Breast epithelium (tissue), 4 donors: ENCODE measurements at regions not wholly inside any gene's neighbourhood (a gene's known extent, or its start where the extent isn't known, plus 50 kb on each side); places are given as distances from the start of the nearest gene placed in this dataset.

Source experiments
- DNase-seq, 2 donors: peaks; one replicate each; pipeline ENCODE4 v3.0.0-alpha.2; 2019; ENCODE audit warnings: low spot score in 2 of 2
- H3K27ac ChIP-seq, 2 donors: fragments of 200-600 bp; sonication (generic) in 1 of 2; one replicate each; pipeline ENCODE4 v1.5.1; 2016 to 2019; ENCODE audit warnings: mild to moderate bottlenecking in 1 of 2
- H3K27me3 ChIP-seq, 2 donors: fragments of 200-600 bp; sonication (generic) in 1 of 2; one replicate each; pipeline versions ENCODE4 v1.5.1 to v1.6.0; 2017 to 2019; ENCODE audit warnings: control low read depth in 1 of 2, mild to moderate bottlenecking in 1 of 2
- H3K36me3 ChIP-seq: fragments of 200-600 bp; one replicate; pipeline ENCODE4 v1.5.1; 2019
- H3K4me1 ChIP-seq, 2 donors: fragments of 200-600 bp; sonication (generic); one replicate each; pipeline ENCODE4 v1.5.1; 2016 to 2019; ENCODE audit warnings: control low read depth in 1 of 2
- H3K4me3 ChIP-seq, 3 donors: fragments of 200-600 bp; sonication (generic); 1 replicate in 2 of 3; 2 replicates in 1 of 3; pipeline ENCODE4 v1.5.1; 2016 to 2019; ENCODE audit warnings: mild to moderate bottlenecking in 3 of 3, moderate library complexity in 2 of 3
- H3K9me3 ChIP-seq, 2 donors: fragments of 200-600 bp; sonication (generic) in 1 of 2; one replicate each; pipeline ENCODE4 v1.5.1; 2016 to 2019; ENCODE audit warnings: control low read depth in 1 of 2
- POLR2A ChIP-seq: fragments of 450-650 bp; IDR thresholded peaks from one replicate; pipeline ENCODE4 v1.6.1; 2016; ENCODE audit warnings: antibody characterized with exemption, mild to moderate bottlenecking, moderate library complexity
- POLR2AphosphoS5 ChIP-seq, 3 donors: sonication (generic); formaldehyde crosslinking; IDR thresholded peaks; one replicate each; pipeline ENCODE4 v1.6.1; 2017; ENCODE audit warnings: antibody characterized with exemption in 3 of 3
- intact Hi-C: fragments of 100-400 bp; cut with DNase I; formaldehyde crosslinking; loops from one replicate; pipeline ENCODE4 v1.15.1; 2023; ENCODE audit warnings: low total_unique reads
- TF ChIP-seq, protein P1 (sequence below), 3 donors: fragments of 450-650 bp; IDR thresholded peaks; one replicate each; pipeline ENCODE4 v1.5.1; 2016 to 2017; ENCODE audit warnings: antibody characterized with exemption in 3 of 3, mild to moderate bottlenecking in 3 of 3, moderate library complexity in 3 of 3

DNA sequence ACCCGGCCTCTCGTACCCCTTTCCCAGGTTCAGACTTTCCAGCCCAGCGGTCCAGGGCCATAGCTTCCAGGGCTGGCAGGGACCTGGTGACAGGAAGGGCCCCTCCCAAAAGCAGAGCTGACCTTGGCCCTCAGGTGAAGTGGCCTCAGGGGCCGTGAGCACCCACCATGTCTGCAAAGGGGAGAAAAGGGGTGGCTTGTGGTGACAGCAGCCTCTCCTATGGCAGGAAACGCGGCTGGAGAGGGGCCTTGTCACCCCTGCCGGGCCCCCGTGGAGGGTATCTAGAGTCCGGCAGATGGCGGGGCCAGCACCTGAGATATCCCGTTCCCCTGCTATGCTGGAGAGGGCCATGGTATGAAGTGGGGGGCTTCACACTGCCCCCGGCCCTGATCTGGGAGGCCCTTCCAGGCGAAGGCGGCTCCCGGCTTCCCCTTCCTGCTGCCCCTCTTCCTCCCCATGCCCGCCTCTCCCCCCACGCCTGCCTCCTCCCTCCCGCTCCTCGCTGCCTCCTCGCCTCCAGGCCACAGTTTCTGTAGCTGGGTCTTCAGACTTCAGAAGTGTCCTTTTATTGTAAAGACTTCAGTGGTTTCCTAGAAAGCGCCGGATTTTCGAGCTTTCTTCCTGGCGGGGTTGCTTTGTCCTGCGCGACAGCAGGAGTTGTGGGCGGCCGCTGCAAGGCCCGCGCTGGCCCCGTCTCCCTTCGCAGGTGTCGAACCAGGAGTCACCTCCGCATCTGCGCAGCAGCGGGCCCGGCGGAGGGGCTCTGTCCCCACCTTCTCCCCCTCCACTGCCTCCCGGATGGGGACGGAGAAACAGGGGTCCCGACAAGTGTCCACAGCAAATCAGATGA is 240.5 kb upstream of the MYT1L start:
- DNase-seq = no peak
- intact Hi-C loops = no loop called here
- TF ChIP-seq POLR2A = no peak
- TF ChIP-seq, protein P1, sequence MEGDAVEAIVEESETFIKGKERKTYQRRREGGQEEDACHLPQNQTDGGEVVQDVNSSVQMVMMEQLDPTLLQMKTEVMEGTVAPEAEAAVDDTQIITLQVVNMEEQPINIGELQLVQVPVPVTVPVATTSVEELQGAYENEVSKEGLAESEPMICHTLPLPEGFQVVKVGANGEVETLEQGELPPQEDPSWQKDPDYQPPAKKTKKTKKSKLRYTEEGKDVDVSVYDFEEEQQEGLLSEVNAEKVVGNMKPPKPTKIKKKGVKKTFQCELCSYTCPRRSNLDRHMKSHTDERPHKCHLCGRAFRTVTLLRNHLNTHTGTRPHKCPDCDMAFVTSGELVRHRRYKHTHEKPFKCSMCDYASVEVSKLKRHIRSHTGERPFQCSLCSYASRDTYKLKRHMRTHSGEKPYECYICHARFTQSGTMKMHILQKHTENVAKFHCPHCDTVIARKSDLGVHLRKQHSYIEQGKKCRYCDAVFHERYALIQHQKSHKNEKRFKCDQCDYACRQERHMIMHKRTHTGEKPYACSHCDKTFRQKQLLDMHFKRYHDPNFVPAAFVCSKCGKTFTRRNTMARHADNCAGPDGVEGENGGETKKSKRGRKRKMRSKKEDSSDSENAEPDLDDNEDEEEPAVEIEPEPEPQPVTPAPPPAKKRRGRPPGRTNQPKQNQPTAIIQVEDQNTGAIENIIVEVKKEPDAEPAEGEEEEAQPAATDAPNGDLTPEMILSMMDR (IDR thresholded peaks at IDR 0.05) = no peak
- no peak for TF ChIP-seq POLR2AphosphoS5 (IDR thresholded peaks at IDR 0.05)
- Histone ChIP-seq H3K27ac (no peak overlapping the region), H3K9me3 (no peaks in the 10 kb centered on the region), H3K27me3 (no peaks in the 10 kb centered on the region), H3K4me1 (no peaks in the 10 kb centered on the region), H3K36me3 (no peaks in the 10 kb centered on the region), H3K4me3 (no peak overlapping the region)

DNA sequence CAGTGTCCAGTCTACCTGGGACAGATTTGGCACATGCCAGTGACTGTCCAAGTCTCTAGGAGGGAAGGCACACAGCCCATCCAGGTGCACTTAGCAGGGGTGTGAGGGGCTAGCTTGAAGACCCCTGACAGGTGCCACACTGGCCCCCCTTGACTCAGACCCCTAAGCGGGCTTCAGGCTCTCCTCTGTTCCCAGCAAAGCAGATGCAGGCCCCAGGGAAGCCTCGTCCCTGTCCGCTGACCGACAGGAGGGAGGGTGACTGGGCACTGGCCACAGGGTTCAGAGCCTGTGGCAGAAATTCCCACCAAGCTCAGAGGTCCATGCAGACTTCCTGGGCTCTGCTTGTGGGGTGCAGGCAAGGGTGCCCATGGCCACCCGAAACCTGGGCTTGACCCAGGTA is 239.8 kb upstream of the MYT1L start:
- TF ChIP-seq, protein P1 (IDR thresholded peaks at IDR 0.05) = no peak
- TF ChIP-seq POLR2A = no peak
- no peak for TF ChIP-seq POLR2AphosphoS5 (IDR thresholded peaks at IDR 0.05)
- Histone ChIP-seq H3K27ac (no peak overlapping the region), H3K27me3 (no peaks in the 10 kb centered on the region), H3K9me3 (no peaks in the 10 kb centered on the region), H3K4me1 (no peaks in the 10 kb centered on the region), H3K36me3 (no peaks in the 10 kb centered on the region), H3K4me3 (no peak overlapping the region)
- no peak for DNase-seq
- intact Hi-C loops = no loop called here

DNA sequence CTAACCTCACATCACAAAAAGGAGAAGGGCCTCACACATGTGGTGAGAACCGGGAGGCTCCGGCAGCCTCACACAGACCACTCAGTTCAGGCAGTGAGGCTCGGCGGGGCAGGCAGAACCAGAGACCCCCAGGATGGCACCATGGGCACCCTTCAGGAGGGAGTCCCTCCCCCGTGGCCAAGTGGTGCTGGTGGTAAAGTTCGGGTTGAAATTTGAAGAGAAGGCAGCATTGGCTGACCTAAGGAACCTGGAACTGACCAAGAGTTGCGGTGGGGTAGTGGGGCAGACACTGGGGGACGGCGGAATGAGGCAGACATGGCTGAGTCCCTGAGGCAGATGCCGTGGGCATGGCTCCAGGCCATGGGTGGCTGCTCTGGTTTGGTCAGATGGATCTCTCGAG is 239.3 kb upstream of the MYT1L start:
- intact Hi-C loops = no loop called here
- no peaks in the 10 kb centered on the region for H3K9me3 ChIP-seq

DNA sequence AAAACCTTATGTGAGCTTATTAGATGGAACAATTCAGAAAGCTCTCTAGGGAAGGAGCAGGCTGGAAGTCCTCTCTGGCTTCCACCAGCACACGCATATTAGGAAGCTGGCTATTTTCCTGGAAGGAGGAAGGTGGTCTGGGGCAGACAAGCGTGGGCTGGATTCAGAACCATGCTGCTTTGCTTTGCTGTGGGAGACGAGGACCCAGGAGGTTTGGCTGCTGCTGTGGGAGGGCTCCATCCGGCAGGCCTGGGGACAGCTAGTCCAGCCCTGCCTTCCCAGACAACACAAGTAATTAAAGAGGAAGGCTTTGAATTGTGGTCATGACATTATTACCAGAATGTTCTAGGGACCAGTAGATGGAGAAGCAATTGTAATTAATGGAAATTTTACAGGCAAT is 238.8 kb upstream of the MYT1L start:
- DNase-seq = no peak
- Histone ChIP-seq H3K4me1 (no peaks in the 10 kb centered on the region), H3K27ac (no peak overlapping the region), H3K36me3 (no peaks in the 10 kb centered on the region), H3K9me3 (no peaks in the 10 kb centered on the region), H3K4me3 (no peak overlapping the region), H3K27me3 (no peaks in the 10 kb centered on the region)
- intact Hi-C loops = no loop called here
- no peak for TF ChIP-seq POLR2A

More for the DNA sequence above, 239.3 kb upstream of the MYT1L start:
- H3K4me3 ChIP-seq = no peak overlapping the region
- TF ChIP-seq, protein P1 (IDR thresholded peaks at IDR 0.05) = no peak
- TF ChIP-seq POLR2A (no peak), POLR2AphosphoS5 (IDR thresholded peaks at IDR 0.05) (no peak)
- no peak overlapping the region for H3K27ac ChIP-seq
- H3K27me3 ChIP-seq = no peaks in the 10 kb centered on the region
- no peaks in the 10 kb centered on the region for H3K36me3 ChIP-seq
- no peak for DNase-seq
- H3K4me1 ChIP-seq = no peaks in the 10 kb centered on the region

DNA sequence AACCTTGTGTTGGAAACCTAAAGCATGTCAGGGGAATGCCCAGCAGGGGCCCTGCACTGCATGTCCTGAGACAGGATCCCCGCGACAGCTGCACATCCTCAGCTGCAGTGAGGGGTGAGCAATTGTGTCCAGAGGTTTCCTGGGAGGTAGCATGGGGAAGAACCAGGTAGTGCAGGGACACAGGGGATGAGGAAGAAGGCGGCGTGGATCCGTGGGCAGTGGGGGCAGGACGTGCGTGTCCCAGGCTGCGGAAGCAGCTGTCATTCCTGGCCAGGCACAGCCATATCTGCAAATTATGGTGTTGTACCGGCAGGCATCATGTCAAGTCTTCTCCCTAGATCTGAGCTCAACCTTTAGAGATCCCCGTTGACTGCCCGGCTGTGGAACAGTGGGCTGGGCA is 238.2 kb upstream of the MYT1L start:
- DNase-seq = no peak
- TF ChIP-seq POLR2AphosphoS5 (IDR thresholded peaks at IDR 0.05) = no peak
- no peak for TF ChIP-seq POLR2A
- TF ChIP-seq, protein P1 (IDR thresholded peaks at IDR 0.05) = no peak
- no peak overlapping the region for H3K4me3 ChIP-seq
- no peaks in the 10 kb centered on the region for H3K9me3 ChIP-seq
- H3K36me3 ChIP-seq = no peaks in the 10 kb centered on the region
- H3K27me3 ChIP-seq = no peaks in the 10 kb centered on the region
- no peak overlapping the region for H3K27ac ChIP-seq
- intact Hi-C loops = no loop called here
- no peaks in the 10 kb centered on the region for H3K4me1 ChIP-seq
